ENCODE measurements at regions not wholly inside any gene's neighbourhood (a gene's known extent, or its start where the extent isn't known, plus 50 kb on each side); places are given as distances from the start of the nearest gene placed in this dataset.

GRCh38 chr2:104088745-104089144 lies 765.2 kb upstream of the POU3F3 start:
- in situ Hi-C loops (cut with MboI; ENCODE audit: low pct_unique_long_range_greater_than_20kb, low sequenced_read_pairs), result no loop called here
- no peak for DNase-seq

- in situ Hi-C loops (cut with MboI; ENCODE audit: low pct_unique_long_range_greater_than_20kb, low sequenced_read_pairs), result no loop called here
Measured at GRCh38 chr2:104090407-104090806, 763.5 kb upstream of the POU3F3 start.

GRCh38 chr2:104091894-104092293 lies 762.0 kb upstream of the POU3F3 start:
- in situ Hi-C loops (cut with MboI; ENCODE audit: low pct_unique_long_range_greater_than_20kb, low sequenced_read_pairs), result no loop called here
- no peak for DNase-seq

More at GRCh38 chr2:104090407-104090806, 763.5 kb upstream of the POU3F3 start:
- no peak for DNase-seq

GRCh38 chr2:104092886-104093285 lies 761.0 kb upstream of the POU3F3 start:
- in situ Hi-C loops (cut with MboI; ENCODE audit: low pct_unique_long_range_greater_than_20kb, low sequenced_read_pairs), result no loop called here
- DNase-seq, result no peak

- in situ Hi-C loops (cut with MboI; ENCODE audit: low pct_unique_long_range_greater_than_20kb, low sequenced_read_pairs), result no loop called here
- DNase-seq, result no peak
Measured at GRCh38 chr2:104102615-104103014, 751.3 kb upstream of the POU3F3 start.

GRCh38 chr2:104109356-104109755 lies 744.6 kb upstream of the POU3F3 start:
- in situ Hi-C loops (cut with MboI; ENCODE audit: low pct_unique_long_range_greater_than_20kb, low sequenced_read_pairs), result no loop called here
- DNase-seq, result no peak

- in situ Hi-C loops (cut with MboI; ENCODE audit: low pct_unique_long_range_greater_than_20kb, low sequenced_read_pairs), result no loop called here
- no peak for DNase-seq
Measured at GRCh38 chr2:104118889-104119288, 735.0 kb upstream of the POU3F3 start.

- in situ Hi-C loops (cut with MboI; ENCODE audit: low pct_unique_long_range_greater_than_20kb, low sequenced_read_pairs), result no loop called here
- no peak for DNase-seq
Measured at GRCh38 chr2:104120171-104120570, 733.7 kb upstream of the POU3F3 start.

- in situ Hi-C loops (cut with MboI; ENCODE audit: low pct_unique_long_range_greater_than_20kb, low sequenced_read_pairs), result no loop called here
- DNase-seq, result no peak
Measured at GRCh38 chr2:104125096-104125495, 728.8 kb upstream of the POU3F3 start.

GRCh38 chr2:104127049-104127770 lies 726.7 kb upstream of the POU3F3 start:
- in situ Hi-C loops (cut with MboI; ENCODE audit: low pct_unique_long_range_greater_than_20kb, low sequenced_read_pairs), result no loop called here
- no peak for DNase-seq

- in situ Hi-C loops (cut with MboI; ENCODE audit: low pct_unique_long_range_greater_than_20kb, low sequenced_read_pairs), result no loop called here
Measured at GRCh38 chr2:104140361-104140760, 713.6 kb upstream of the POU3F3 start.

GRCh38 chr2:104158191-104158590 lies 695.7 kb upstream of the POU3F3 start:
- in situ Hi-C loops (cut with MboI; ENCODE audit: low pct_unique_long_range_greater_than_20kb, low sequenced_read_pairs), result no loop called here
- DNase-seq, result no peak

More at GRCh38 chr2:104140361-104140760, 713.6 kb upstream of the POU3F3 start:
- DNase-seq, result no peak

- in situ Hi-C loops (cut with MboI; ENCODE audit: low pct_unique_long_range_greater_than_20kb, low sequenced_read_pairs), result no loop called here
- DNase-seq, result no peak
Measured at GRCh38 chr2:104163611-104164130, 690.2 kb upstream of the POU3F3 start.

- in situ Hi-C loops (cut with MboI; ENCODE audit: low pct_unique_long_range_greater_than_20kb, low sequenced_read_pairs), result no loop called here
- DNase-seq, result no peak
Measured at GRCh38 chr2:104164721-104165252, 689.1 kb upstream of the POU3F3 start.

GRCh38 chr2:104177179-104177578 lies 676.7 kb upstream of the POU3F3 start:
- in situ Hi-C loops (cut with MboI; ENCODE audit: low pct_unique_long_range_greater_than_20kb, low sequenced_read_pairs), result no loop called here
- no peak for DNase-seq

- in situ Hi-C loops (cut with MboI; ENCODE audit: low pct_unique_long_range_greater_than_20kb, low sequenced_read_pairs), result no loop called here
- DNase-seq, result no peak
Measured at GRCh38 chr2:104179644-104180043, 674.3 kb upstream of the POU3F3 start.

GRCh38 chr2:104200533-104201168 lies 653.3 kb upstream of the POU3F3 start:
- no peak for DNase-seq
- in situ Hi-C loops (cut with MboI; ENCODE audit: low pct_unique_long_range_greater_than_20kb, low sequenced_read_pairs), result no loop called here

GRCh38 chr2:104213758-104214157 lies 640.2 kb upstream of the POU3F3 start:
- DNase-seq, result no peak
- in situ Hi-C loops (cut with MboI; ENCODE audit: low pct_unique_long_range_greater_than_20kb, low sequenced_read_pairs), result no loop called here

- no peak for DNase-seq
- in situ Hi-C loops (cut with MboI; ENCODE audit: low pct_unique_long_range_greater_than_20kb, low sequenced_read_pairs), result no loop called here
Measured at GRCh38 chr2:104215269-104216161, 638.4 kb upstream of the POU3F3 start.
